Ureter (tissue), 1 donor: ENCODE measurements at regions not wholly inside any gene's neighbourhood (a gene's known extent, or its start where the extent isn't known, plus 50 kb on each side); places are given as distances from the start of the nearest gene placed in this dataset.
"Not testable (repeated sequence)": the region's sequence is repeated elsewhere in the genome, so short reads cannot be mapped to it uniquely, and the experiment has no call there.

Experiments
- DNase-seq: peaks from one replicate; pipeline ENCODE4 v3.0.0-alpha.2; 2020; ENCODE audit warnings: low spot score
- donor health status: DM: yes; HTN: yes; CAD: no.

DNA sequence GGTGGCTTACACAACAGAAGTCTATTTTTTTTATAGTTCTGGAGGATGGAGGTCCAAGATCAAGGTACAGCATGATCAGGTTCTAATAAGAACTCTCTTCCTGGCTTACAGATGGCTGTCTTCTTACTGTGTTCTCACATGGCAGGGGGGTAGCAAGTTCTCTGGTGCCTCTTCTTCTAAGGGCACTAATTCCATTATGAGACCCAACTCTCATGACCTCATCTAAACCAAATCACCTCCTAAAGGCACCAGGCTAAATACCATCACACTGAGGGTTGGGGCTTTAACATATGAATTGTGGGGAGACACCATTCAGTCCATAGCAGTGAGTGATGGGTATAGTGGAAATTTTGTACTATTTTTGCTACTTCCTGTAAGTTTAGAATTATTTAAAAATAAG is 75.2 kb upstream of the SLC4A7 start:
- DNase-seq = no peak

DNA sequence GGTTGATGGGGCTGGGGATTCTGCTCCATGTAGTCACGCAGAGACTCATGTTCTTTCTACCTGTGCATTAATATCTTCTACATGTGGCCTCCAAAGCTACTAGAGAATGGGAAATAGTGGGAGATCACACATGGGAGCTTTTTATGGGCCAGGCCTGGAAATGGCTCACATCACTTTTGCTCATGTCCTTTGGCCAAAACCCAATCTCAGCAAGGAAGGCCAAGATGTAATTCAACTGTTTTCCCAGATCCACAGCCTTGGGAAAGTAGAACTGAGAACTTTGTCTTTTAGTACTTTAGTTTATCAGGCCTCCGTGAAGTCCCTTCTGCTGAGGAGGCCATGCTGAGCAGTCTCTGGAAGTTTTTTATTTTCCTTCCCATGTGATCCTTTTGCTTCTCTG is 73.2 kb upstream of the SLC4A7 start:
- DNase-seq = no peak

DNA sequence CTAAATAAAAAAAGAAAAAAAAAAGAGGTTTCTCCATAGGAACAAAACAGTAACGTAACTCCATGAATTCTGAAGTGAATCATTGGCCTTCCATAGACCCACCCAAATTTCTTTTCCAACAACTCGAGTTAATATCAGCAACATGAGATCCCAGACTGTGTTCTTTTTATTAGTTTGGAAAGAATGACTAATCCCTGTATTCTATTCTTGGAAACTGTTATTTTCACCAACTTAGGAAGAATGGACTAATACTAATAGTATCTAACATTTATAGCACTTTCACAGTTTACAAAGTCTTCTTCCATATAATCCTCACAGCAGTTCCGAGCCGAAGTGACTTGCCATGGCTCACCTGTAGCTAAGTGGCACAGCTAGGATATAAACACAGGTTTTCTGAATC is 72.7 kb upstream of the SLC4A7 start:
- no peak for DNase-seq

DNA sequence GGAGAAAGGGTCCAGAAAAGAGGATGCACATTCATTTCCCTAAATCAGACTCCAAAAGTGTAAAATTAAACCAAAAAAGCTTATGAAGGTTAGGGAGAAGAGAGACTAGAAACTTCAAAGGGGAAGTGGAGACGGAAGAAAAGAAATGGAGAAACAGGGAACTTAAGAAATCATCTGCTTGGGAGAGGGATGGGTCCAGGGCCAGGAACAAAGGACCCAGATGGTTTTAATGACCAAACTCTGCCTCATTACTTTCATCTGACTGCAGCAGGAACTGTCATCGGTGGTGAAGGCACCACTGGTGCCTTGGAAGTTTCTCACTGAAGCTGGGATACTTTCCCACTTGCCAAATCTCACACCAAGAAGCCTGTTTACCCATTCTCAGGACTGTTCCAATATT is 70.5 kb upstream of the SLC4A7 start:
- DNase-seq = no peak

DNA sequence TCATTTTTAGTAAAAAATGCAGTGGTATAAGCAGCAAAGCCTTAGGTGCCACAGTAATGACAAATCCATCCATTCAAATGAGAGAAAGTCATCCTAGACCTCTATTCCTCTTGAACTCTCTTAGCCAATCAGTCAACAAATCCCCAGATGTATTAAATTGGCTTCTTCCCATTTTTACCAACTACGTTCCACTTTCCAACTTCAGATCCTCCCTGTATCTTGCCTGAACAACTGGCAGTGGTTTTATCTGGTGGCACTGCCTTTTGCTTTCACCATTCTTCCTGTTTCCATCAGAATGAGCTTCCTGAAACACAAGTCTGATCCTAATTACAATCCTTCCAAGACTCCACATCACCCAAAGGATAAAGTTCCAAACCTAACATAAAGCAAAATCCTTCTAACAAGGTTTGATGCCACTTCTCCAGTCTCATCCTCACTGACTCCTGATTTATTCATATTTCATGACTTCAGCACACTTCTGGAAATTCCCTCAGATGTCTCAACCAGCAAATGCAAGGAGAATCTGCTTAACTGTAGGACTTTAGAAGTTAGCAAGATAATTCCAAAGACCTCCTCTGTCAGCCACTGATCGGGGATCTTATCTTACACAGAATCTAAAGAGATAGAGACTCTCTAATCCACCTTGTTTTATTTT is 69.8 kb upstream of the SLC4A7 start:
- no peak for DNase-seq

DNA sequence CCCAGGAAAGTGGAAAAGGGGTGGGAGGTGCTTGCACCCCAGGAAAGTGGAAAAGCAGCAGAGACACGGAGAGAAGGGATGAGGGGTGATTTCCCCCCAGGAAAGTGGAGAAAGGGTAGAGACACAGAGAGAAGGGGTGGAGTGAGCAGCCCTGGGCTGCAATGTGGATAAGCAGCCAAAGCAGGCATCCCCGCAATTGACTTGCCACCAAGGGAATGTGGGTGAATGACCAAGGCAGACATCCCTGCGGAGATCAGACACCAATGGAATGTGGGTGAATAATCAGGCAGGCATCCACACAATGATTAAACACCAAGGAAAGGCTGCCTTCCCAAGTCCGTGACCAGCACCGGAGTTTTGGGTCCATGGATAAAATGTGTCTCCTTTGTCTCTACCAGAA is 68.5 kb upstream of the SLC4A7 start:
- DNase-seq = not testable (repeated sequence)

DNA sequence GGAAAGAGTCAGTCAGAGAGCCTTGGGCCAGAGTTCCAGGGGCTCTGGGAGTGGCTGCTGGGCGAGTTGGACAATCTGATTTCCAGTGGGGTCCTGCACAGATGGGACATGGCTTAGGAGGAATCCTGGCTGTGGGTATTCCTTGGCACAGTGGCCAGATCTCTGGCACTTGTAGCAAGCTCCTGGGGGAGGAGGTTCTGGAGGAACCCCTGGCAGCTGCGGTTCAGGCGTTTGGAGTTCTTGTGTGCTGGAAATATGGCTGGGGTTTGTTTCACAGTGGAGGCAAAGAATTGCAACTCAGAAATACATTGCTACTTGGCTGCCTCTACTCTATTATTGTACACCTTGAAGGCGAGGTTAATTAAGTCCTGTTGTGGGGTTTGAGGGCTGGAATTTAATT is 67.2 kb upstream of the SLC4A7 start:
- not testable (repeated sequence) for DNase-seq

DNA sequence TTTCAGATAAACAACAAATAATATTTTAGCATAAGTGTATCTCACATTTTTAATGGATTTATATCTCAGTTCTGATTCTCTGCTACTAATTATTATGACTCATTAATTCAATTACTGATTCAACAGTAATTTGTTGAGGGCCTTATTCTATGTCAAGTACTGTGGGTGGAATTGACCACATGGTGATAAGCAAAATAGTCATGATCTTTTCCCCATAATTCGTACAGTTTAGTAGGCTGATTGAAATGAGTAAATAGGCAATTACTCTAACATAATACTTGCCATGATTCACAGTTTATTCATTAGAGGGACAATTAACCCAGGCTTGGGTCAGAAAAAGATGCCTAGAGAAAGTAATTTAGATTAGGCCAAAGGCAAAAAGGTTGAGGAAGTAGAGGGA is 60.9 kb upstream of the SLC4A7 start:
- DNase-seq = no peak

DNA sequence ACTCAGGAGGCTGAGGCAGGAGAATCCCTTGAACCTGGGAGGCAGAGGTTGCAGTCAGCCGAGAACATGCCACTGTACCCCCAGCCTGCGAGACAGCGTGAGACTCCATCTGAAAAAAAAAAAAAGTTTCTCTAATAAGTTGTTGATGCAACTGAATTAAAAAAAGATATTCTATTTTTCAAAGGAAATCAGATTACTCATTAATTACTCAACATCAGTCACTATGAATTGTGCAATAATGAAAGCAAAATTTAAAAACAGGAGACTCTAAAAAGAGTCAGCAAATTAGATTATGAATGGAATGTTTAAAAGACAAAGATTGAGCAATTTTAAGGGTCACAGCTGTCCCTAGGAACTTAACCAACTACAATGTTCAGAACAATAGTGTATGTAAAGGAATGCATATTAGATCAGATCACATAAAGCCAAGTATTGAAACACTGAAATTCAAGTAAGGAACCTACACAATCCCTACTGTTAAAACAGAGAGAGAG is 60.2 kb upstream of the SLC4A7 start:
- no peak for DNase-seq

DNA sequence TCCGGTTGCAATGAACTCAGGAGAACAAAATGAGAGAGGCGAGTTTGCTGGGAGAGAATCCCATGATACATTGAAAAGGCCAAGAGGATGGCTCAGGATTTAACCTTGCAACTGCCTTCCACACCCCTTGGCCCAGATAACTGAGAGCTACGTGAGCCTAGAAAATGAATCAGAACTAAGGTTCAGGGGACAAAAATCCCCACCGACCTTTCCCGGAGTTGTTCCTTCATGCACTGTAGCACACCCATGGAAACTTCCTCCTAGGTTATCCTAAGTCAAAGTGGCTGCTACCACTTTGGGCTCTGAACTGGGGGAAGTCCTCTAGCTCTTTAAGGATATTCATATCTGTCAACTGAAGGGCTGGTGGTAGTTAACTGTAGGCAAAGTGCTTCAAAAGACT is 58.3 kb upstream of the SLC4A7 start:
- no peak for DNase-seq

DNA sequence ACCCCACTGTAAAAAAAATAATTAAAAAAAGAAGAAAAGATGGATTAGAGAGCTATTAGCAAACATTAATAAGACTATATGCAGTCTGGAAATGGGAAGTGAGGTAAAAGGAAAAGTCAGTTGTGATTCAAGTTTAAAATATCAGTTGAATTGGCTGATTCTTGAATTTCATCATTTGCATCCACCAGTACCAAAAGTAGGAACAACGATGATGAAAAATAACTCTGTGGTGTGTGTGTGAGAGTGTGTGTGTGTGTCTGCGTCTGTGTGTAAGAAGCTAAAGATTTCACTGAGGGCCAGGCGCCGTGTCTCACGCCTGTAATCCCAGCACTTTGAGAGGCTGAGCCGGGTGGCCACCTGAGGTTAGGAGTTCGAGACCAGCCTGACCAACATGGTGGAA is 56.0 kb upstream of the SLC4A7 start:
- DNase-seq = no peak

DNA sequence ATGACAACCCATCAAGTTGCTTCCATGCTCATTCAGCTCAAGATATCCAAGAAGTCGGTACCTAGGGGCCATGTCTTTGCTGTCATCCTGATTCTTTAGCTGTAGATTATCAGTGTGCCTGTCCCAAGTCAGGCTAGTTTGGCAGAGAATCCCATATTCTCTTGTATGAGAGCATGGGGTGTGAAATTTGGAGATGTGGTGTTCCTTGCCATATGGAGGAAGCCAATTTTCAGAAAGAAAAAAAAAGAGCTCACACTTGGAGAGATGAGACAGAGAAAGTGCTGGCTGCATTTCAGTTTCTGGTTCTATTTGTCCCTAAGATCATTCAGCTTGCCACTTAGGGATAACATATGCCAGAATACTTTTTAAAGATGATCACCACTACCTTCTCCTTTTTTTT is 52.3 kb upstream of the SLC4A7 start:
- no peak for DNase-seq

DNA sequence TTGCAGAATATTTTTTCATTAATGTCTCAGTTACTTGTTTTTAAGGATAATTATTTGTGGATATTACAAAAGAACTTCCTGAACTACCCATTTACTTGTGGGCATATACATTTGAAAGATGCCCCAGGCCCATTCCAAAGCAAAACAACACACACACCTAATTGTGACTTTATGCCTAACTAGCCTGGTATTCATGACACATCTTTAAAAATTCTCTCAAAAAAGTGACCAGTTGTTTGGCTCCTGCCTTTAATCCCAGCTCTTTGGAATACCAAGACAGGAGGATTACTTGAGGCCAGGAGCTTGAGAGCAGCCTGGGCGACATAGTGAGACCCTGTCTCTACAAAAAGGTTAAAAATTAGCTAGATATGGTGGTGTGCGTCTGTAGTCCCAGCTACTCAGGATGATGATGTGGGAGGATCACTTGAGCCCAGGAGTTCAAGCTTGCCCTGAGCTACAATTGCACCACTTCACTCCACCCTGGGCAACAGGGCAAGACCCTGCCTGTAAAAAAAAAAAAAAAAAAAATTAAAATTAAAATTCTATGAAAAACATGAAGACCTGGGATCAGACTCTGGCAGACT is 51.7 kb upstream of the SLC4A7 start:
- no peak for DNase-seq

DNA sequence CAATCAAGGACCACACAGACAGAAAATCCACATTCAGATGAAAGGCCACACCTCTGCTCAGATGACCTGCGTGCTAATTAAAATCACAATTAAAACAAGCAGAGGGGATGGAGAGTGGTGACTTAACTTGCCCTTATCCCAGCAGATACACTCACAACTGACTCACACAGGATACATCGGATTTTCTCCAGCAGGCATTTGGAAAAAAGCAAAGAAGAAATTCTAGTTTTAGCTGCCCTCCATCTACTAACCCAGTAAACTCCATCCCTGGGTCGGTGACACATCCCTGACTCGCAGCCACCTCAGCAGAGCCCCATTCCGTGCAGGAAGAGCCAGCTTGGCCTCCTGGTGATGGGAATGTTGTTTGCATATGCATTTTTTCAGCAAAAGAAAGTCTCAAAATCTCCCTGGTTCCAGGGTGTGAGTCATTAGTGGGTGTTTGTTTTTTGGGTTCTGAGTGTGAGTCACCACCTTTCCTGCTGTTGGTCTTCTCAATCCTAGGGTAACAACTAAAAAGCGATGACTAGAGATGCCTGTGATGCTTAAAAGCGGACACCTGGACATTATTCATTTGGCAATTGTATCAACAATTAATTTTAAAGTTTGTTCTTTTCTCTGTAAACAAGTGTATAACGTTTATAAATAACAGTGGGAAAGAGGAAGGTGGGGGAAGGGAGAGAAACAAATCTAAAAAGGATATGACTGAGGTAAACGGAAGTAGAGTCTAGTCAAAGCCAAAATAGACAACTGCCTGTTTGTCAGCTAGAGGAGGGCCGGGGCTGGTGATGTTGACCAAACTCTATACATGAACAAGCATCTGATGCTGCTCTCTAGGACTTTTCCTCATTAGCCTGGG is 49.8 kb upstream of the SLC4A7 start:
- peak; percentile 60 for DNase-seq
